ENCODE measurements at regions not wholly inside any gene's neighbourhood (a gene's known extent, or its start where the extent isn't known, plus 50 kb on each side); places are given as distances from the start of the nearest gene placed in this dataset.
"Not testable (repeated sequence)": the region's sequence is repeated elsewhere in the genome, so short reads cannot be mapped to it uniquely, and the experiment has no call there.

- TF ChIP-seq CTCF (IDR thresholded peaks at IDR 0.05; ENCODE audit: low read depth, low read length, poor library complexity, severe bottlenecking); EZH2phosphoT487 (IDR thresholded peaks at IDR 0.05; ENCODE audit: borderline replicate concordance, low read length): not testable (repeated sequence)
Observed at GRCh38 chr2:91764581-91765002, 3073.1 kb downstream of the RPIA start.

Measured in DOHH2 (cell line).